ENCODE measurements at regions not wholly inside any gene's neighbourhood (a gene's known extent, or its start where the extent isn't known, plus 50 kb on each side); places are given as distances from the start of the nearest gene placed in this dataset.
"Not testable (repeated sequence)": the region's sequence is repeated elsewhere in the genome, so short reads cannot be mapped to it uniquely, and the experiment has no call there.

DNA sequence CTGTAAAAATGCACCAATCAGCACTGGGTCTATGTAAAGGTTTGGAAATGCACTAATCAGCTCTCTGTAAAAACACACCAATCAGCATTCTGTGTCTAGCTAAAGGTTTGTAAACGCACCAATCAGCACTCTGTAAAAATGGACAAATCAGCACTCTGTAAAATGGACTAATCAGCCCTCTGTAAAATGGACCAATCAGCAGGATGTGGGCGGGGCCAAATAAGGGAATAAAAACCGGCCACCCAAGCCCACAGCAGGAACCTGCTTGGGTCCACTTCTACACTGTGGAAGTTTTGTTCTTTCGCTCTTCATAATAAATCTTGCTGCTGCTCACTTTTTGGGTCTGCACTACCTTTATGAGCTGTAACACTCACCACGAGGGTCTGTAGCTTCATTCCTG, 101.0 kb downstream of the SMC2 start:
- ATAC-seq; H3K9me3 Mint-ChIP-seq (ENCODE audit: low read depth); H3K4me1 Mint-ChIP-seq; H3K36me3 Mint-ChIP-seq (ENCODE audit: low read depth); CTCF ChIA-PET; H3K27ac Mint-ChIP-seq; POLR2A ChIA-PET; H3K27me3 Mint-ChIP-seq; H3K4me3 Mint-ChIP-seq; DNase-seq: not testable (repeated sequence)
- intact Hi-C loops (cut with DNase I, micrococcal nuclease) = loop anchor here in 1 of 2 experiments (10.0 kb wide), 1 partner anchor 80 kb away; no protein-coding TSS in a partner anchor

DNA sequence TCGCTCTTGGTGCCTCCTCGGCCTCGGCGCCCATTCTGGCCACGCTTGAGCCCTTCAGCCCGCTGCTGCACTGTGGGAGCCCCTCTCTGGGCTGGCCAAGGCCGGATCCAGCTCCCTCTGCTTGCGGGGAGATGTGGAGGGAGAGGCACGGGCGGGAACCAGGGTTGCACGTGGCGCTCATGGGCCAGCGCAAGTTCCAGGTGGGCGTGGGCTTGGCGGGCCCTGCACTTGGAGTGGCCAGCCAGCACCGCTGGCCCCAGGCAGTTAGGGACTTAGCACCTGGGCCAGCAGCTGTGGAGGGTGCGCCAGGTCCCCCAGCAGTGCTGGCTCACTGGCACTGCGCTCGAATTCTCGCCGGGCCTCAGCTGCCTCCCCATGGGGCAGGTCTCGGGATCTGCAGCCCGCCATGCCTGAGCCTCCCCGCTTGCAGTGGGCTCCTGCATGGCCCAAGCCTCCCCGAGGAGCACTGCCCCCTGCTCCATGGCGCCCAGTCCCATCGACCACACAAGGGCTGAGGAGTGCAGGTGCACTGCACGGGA, 106.4 kb downstream of the SMC2 start:
- CTCF ChIA-PET = no interaction called here
- ATAC-seq (no peak), DNase-seq (no peak)
- H3K4me3 Mint-ChIP-seq = no peak overlapping the region
- intact Hi-C loops (cut with DNase I, micrococcal nuclease) = no loop called here
- no peaks in the 10 kb centered on the region for H3K36me3 Mint-ChIP-seq (ENCODE audit: low read depth)
- peaks cover 2% of the 10 kb centered on the region for H3K27me3 Mint-ChIP-seq
- no peak overlapping the region for H3K27ac Mint-ChIP-seq
- POLR2A ChIA-PET = no interaction called here
- no peaks in the 10 kb centered on the region for H3K9me3 Mint-ChIP-seq (ENCODE audit: low read depth)
- H3K4me1 Mint-ChIP-seq = no peaks in the 10 kb centered on the region

DNA sequence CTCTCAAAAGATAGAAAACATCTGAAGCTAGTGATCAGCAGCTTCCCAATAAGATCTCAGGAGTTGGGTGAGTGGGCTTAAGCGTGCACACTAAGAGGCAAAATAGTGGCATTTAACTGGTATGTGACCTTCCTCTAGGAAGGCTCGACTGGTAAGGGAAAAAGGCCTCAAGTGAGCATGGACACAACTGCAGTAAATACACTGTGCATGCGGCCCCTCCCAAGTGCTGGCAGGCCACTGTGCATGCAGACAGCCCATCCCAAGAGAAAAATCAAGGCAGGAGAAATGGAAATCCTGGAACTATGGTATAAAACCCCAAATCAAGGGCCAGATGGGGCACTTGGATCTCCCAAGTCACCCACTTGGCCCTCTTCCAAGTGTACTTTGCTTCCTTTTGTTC, 112.7 kb downstream of the SMC2 start:
- Mint-ChIP-seq H3K27me3 (peaks cover 2% of the 10 kb centered on the region), H3K27ac (no peak overlapping the region), H3K9me3 (ENCODE audit: low read depth) (no peaks in the 10 kb centered on the region), H3K4me3 (no peak overlapping the region), H3K36me3 (ENCODE audit: low read depth) (no peaks in the 10 kb centered on the region), H3K4me1 (no peaks in the 10 kb centered on the region)
- CTCF ChIA-PET = no interaction called here
- ATAC-seq (no peak), DNase-seq (no peak)
- intact Hi-C loops (cut with DNase I, micrococcal nuclease) = no loop called here
- POLR2A ChIA-PET = no interaction called here

DNA sequence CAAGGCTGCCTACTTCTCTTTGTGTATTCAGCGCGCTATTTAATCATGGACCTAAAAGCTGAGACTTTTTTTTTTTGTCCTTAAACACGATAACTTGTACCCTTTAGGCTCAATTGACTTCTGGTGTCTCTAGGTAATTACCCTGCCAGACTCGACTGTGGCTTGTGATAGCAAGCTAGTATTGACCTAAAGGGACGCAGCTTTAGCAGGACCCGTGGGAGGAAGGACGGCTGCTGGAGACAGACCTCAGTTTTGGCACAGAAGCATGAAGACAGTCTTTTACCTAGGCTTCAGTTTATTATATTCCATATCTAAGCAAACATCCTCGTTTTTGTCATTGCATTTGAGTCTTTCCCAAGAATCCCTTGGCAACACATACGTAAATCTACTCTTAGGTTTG, 115.3 kb downstream of the SMC2 start:
- Mint-ChIP-seq H3K27ac (no peak overlapping the region), H3K36me3 (ENCODE audit: low read depth) (no peaks in the 10 kb centered on the region), H3K4me3 (no peak overlapping the region), H3K27me3 (no peaks in the 10 kb centered on the region), H3K9me3 (ENCODE audit: low read depth) (peaks cover 6% of the 10 kb centered on the region), H3K4me1 (no peaks in the 10 kb centered on the region)
- intact Hi-C loops (cut with DNase I, micrococcal nuclease) = no loop called here
- DNase-seq = no peak
- ChIA-PET CTCF (no interaction called here), POLR2A (no interaction called here)
- no peak for ATAC-seq

DNA sequence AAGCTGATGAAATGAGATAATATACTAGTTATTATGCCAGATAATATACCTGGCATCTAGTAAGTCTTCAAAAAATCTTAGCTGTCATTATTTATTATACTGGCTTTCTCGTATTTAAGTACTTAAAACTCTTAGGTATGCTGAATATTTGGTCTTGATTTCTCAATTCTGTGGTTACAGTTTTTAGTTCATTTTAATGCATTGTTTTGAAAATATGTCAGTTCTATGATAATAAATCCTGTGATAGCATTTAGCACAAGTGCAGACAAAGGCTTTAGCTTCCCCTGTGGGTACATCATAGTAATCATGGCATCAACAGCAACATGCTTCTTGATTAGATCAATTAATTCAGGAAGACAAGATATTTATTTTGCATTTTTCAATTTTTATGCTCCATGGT, 133.0 kb downstream of the SMC2 start:
- Mint-ChIP-seq H3K4me1 (no peaks in the 10 kb centered on the region), H3K36me3 (ENCODE audit: low read depth) (no peaks in the 10 kb centered on the region), H3K27ac (no peak overlapping the region), H3K27me3 (peaks cover 2% of the 10 kb centered on the region), H3K4me3 (no peak overlapping the region), H3K9me3 (ENCODE audit: low read depth) (no peaks in the 10 kb centered on the region)
- ATAC-seq (no peak), DNase-seq (no peak)
- intact Hi-C loops (cut with DNase I, micrococcal nuclease) = no loop called here
- ChIA-PET POLR2A (no interaction called here), CTCF (no interaction called here)

DNA sequence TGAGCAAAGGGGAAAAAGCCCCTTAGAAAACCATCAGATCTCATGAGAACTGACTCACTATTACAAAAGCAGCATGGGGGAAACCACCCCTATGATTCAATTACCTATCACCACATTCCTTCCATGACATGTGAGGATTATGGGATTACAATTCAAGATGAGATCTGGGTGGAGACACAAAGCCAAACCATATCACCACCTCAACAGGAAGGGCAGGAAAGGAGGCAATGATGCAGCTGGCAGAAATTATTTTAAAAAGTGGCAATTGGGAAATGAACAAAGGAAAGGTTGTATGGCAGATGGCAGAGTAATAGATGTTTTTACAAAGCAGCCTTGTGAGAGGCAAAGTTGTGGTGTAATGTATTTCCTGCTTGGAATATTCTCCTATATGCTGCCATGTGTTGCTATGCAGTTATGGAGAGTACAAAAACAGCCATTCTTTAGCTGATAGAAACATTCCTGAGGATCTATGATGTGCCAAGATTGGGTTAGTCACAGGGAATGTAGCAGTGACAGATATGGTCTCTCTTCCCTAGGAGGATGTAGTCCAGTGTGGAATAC, 138.8 kb downstream of the SMC2 start:
- Mint-ChIP-seq H3K4me1 (no peaks in the 10 kb centered on the region), H3K9me3 (ENCODE audit: low read depth) (peaks cover 3% of the 10 kb centered on the region), H3K4me3 (no peak overlapping the region), H3K27me3 (no peaks in the 10 kb centered on the region), H3K27ac (no peak overlapping the region), H3K36me3 (ENCODE audit: low read depth) (no peaks in the 10 kb centered on the region)
- ChIA-PET CTCF (no interaction called here), POLR2A (no interaction called here)
- DNase-seq (no peak), ATAC-seq (no peak)
- intact Hi-C loops (cut with DNase I, micrococcal nuclease) = no loop called here

DNA sequence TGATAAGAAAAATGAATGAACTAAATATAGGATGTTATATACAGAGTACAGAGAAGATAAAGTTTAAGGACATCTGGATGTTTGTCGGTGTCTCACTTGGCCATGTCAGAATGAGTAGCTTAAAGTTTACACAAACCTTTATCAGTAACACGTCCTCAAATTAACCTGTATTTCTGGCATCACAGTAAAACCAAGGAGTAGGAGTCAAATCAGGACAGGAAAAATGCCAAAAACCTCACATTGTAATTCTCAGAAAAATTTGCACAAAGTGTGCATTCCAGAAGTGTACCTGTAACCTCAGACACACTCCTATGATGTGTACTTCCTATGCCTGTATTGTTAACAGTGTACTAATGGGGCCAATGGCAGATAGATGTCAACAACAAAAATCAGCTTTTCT, 139.3 kb downstream of the SMC2 start:
- H3K4me1 Mint-ChIP-seq = no peaks in the 10 kb centered on the region
- ATAC-seq (no peak), DNase-seq (no peak)
- ChIA-PET POLR2A (no interaction called here), CTCF (no interaction called here)
- intact Hi-C loops (cut with DNase I, micrococcal nuclease) = no loop called here
- H3K4me3 Mint-ChIP-seq = no peak overlapping the region
- no peak overlapping the region for H3K27ac Mint-ChIP-seq
- H3K9me3 Mint-ChIP-seq (ENCODE audit: low read depth) = peaks cover 3% of the 10 kb centered on the region
- H3K36me3 Mint-ChIP-seq (ENCODE audit: low read depth) = no peaks in the 10 kb centered on the region
- H3K27me3 Mint-ChIP-seq = no peaks in the 10 kb centered on the region

DNA sequence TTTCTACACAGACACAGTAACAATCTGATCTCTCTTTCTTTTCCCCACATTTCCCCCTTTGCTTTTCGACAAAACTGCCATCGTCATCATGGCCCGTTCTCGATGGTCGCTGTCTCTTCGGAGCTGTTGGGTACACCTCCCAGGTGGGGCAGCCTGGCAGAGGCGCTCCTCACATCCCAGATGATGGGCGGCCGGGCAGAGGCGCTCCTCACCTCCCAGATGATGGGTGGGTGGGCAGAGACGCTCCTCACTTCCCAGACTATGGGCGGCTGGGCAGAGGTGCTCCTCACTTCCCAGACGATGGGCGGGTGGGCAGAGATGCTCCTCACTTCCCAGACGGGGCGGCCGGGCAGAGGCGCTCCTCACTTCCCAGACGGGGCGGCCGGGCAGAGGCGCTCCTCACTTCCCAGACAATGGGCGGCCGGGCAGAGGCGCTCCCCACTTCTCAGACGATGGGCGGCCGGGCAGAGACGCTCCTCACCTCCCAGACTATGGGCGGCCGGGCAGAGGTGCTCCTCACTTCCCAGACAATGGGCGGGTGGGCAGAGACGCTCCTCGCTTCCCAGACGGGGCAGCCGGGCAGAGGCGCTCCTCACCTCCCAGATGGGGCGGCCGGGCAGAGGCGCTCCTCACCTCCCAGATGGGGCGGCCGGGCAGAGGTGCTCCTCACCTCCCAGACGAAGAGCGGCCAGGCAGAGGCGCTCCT, 140.7 kb downstream of the SMC2 start:
- DNase-seq; H3K4me3 Mint-ChIP-seq; H3K9me3 Mint-ChIP-seq (ENCODE audit: low read depth); CTCF ChIA-PET; H3K4me1 Mint-ChIP-seq; H3K36me3 Mint-ChIP-seq (ENCODE audit: low read depth); H3K27me3 Mint-ChIP-seq; ATAC-seq; intact Hi-C loops (cut with DNase I, micrococcal nuclease); POLR2A ChIA-PET; H3K27ac Mint-ChIP-seq: not testable (repeated sequence)

DNA sequence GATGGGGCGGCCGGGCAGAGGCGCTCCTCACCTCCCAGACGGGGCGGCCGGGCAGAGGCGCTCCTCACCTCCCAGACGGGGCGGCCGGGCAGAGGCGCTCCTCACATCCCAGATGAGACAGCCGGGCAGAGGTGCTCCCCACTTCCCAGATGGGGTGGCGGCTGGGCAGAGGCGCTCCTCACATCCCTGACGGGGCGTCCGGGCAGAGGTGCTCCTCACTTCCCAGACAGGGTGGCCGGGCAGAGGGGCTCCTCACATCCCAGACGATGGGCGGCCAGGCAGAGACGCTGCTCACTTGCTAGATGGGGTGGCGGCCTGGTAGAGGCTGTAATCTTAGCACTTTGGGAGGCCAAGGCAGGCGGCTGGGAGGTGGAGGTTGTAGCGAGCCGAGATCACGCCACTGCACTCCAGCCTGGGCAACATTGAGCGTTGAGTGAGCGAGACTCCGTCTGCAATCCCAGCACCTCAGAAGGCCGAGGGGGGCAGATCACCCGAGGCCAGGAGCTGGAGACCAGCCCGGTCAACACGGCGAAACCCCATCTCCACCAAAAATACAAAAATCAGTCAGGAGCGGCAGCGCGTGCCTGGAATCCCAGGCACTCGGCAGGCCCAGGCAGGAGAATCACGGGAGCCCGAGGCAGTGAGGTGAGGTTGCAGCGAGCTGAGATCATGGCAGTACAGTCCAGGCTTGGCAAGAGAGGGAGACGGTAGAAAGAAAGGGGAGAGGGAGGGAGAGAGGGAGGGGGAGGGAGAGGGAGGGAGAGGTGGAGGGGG, 141.4 kb downstream of the SMC2 start:
- CTCF ChIA-PET; H3K4me1 Mint-ChIP-seq; H3K9me3 Mint-ChIP-seq (ENCODE audit: low read depth); intact Hi-C loops (cut with DNase I, micrococcal nuclease); H3K27ac Mint-ChIP-seq; POLR2A ChIA-PET; H3K27me3 Mint-ChIP-seq; DNase-seq; ATAC-seq; H3K4me3 Mint-ChIP-seq; H3K36me3 Mint-ChIP-seq (ENCODE audit: low read depth): not testable (repeated sequence)

DNA sequence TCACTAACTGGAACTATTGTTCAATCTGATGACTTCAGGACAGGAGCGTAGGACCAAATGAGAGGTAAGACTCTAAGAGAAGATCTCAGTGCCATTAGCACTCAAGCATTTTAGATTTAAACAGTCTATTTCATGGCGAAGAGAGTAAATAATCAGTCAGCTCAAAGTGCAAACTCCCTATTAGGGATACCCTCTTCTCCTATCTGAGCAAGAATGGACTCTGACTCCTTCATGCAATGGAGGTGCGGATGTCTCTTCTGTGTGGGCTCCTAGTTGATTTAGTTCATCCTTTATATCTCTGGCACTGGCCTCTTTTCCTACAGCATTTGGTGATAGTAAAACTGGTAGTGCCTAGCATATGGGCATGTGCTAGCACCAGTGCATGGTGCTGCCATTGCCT, 144.6 kb downstream of the SMC2 start:
- ATAC-seq (no peak), DNase-seq (no peak)
- H3K36me3 Mint-ChIP-seq (ENCODE audit: low read depth) = no peaks in the 10 kb centered on the region
- no peak overlapping the region for H3K4me3 Mint-ChIP-seq
- no peaks in the 10 kb centered on the region for H3K27me3 Mint-ChIP-seq
- intact Hi-C loops (cut with DNase I, micrococcal nuclease) = no loop called here
- no peak overlapping the region for H3K27ac Mint-ChIP-seq
- peaks cover 3% of the 10 kb centered on the region for H3K9me3 Mint-ChIP-seq (ENCODE audit: low read depth)
- ChIA-PET CTCF (no interaction called here), POLR2A (no interaction called here)
- no peaks in the 10 kb centered on the region for H3K4me1 Mint-ChIP-seq

DNA sequence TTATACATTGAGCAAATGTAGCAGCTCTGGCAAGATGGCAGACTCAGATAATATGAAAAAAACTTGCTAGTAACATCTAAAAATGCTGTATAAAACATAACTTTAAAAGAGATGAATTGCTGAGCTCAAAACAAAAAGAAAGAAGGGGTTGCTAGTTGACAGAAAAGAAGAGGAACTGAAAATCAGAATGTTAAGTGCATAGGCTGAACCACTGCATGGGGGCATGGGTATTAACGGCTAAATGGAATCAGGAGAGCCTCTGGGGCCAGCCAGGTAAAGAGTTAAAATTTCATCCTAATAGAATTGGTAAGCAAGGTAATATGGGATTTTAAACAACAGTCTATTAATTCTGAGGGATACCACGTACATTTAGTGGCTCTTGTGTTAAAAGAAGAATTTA, 146.8 kb downstream of the SMC2 start:
- intact Hi-C loops (cut with DNase I, micrococcal nuclease) = no loop called here
- DNase-seq = no peak
- Mint-ChIP-seq H3K27ac (no peak overlapping the region), H3K36me3 (ENCODE audit: low read depth) (no peaks in the 10 kb centered on the region), H3K4me1 (no peaks in the 10 kb centered on the region), H3K27me3 (no peaks in the 10 kb centered on the region), H3K9me3 (ENCODE audit: low read depth) (no peaks in the 10 kb centered on the region), H3K4me3 (no peak overlapping the region)
- CTCF ChIA-PET = no interaction called here
- POLR2A ChIA-PET = no interaction called here
- no peak for ATAC-seq

DNA sequence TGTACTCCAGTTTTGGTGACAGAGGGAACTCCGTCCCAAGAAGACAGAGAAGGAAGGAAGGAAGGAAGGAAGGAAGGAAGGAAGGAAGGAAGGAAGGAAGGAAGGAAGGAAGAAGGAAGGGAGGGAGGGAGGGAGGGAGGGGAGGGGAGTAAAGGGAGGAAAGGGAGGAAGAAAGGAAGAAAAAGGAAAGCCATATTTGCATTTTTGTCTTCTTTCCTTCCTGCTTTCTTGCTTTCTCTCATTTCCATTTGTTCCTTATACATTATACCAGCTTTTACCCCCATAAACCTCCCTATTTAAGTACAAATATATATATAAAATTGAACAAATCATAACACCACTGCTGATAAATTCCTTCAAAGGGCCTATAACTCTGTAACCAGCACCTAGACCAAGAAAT, 151.8 kb downstream of the SMC2 start:
- POLR2A ChIA-PET = no interaction called here
- no peak for ATAC-seq
- no peaks in the 10 kb centered on the region for H3K27me3 Mint-ChIP-seq
- intact Hi-C loops (cut with DNase I, micrococcal nuclease) = no loop called here
- DNase-seq = no peak
- H3K9me3 Mint-ChIP-seq (ENCODE audit: low read depth) = no peaks in the 10 kb centered on the region
- H3K27ac Mint-ChIP-seq = no peak overlapping the region
- CTCF ChIA-PET = no interaction called here
- H3K4me1 Mint-ChIP-seq = no peaks in the 10 kb centered on the region
- no peak overlapping the region for H3K4me3 Mint-ChIP-seq
- H3K36me3 Mint-ChIP-seq (ENCODE audit: low read depth) = no peaks in the 10 kb centered on the region
